Prostate gland (tissue), 2 donors: ENCODE measurements at regions not wholly inside any gene's neighbourhood (a gene's known extent, or its start where the extent isn't known, plus 50 kb on each side); places are given as distances from the start of the nearest gene placed in this dataset.

Source experiments
- DNase-seq: peaks from one replicate; pipeline ENCODE4 v3.0.0-alpha.2; 2019; ENCODE audit warnings: low spot score
- H3K27ac ChIP-seq, 2 donors: fragments of 200-600 bp; sonication (generic); 2 replicates each; pipeline ENCODE4 v1.5.1; 2017 to 2019
- H3K27me3 ChIP-seq: fragments of 200-600 bp; sonication (generic); replicated peaks from 2 replicates; pipeline ENCODE4 v1.5.1; 2019; ENCODE audit not compliant: insufficient read depth
- H3K36me3 ChIP-seq, 2 donors: fragments of 200-600 bp; sonication (generic); 1 replicate in 1 of 2; 2 replicates in 1 of 2; pipeline versions ENCODE4 v1.5.1 to v1.8.1; 2017 to 2019
- H3K4me1 ChIP-seq: fragments of 200-600 bp; sonication (generic); replicated peaks from 2 replicates; pipeline ENCODE4 v1.5.1; 2019
- H3K4me3 ChIP-seq, 2 donors: fragments of 200-600 bp; sonication (generic); 2 replicates each; pipeline ENCODE4 v1.5.1; 2017 to 2019
- H3K9me3 ChIP-seq: fragments of 200-600 bp; sonication (generic); 2 replicates; pipeline ENCODE4 v1.5.1; 2017
- POLR2A ChIP-seq: fragments of 450-650 bp; IDR thresholded peaks from one replicate; pipeline ENCODE4 v1.6.1; 2016; ENCODE audit warnings: antibody characterized with exemption, mild to moderate bottlenecking
- POLR2AphosphoS5 ChIP-seq: sonication (generic); formaldehyde crosslinking; IDR thresholded peaks from one replicate; pipeline ENCODE4 v1.6.1; 2017; ENCODE audit warnings: antibody characterized with exemption
- WGBS: methylation state at CpG from one replicate; pipeline ENCODE4 v1.1.5; 2018; 5-methylcytosine and 5-hydroxymethylcytosine counted together
- intact Hi-C: fragments of 100-400 bp; cut with DNase I; formaldehyde crosslinking; loops from one replicate; pipeline ENCODE4 v1.14.2; 2022
- TF ChIP-seq, protein P1 (sequence below), 4 experiments: fragments of 200-600 bp in 2 of 4; fragments of 450-650 bp in 2 of 4; sonication (generic) in 2 of 4; IDR thresholded peaks; 1 replicate in 3 of 4; 2 replicates in 1 of 4; pipeline ENCODE4 v1.5.1; 2016 to 2019; ENCODE audit warnings: antibody characterized with exemption in 4 of 4, mild to moderate bottlenecking in 2 of 4, moderate library complexity in 2 of 4

DNA sequence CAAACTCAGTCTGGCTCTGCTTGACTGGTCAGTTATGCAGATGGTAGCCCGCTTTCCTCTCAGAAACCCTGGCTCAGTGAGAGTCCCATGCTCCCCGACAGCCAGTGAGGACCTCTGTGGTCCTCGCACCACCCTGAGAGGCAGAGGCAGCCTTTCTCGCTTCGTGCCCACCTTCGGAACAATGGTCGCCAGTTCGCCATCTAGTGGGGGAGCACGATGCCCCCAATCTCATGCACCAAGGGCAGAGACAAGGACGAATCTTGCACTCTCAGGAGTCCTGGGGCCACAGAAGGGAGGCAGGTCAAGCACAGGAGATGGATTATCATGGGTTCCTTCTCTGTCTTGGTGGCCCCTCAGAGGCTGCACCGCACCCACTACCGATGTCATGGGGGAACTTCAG is 75.2 kb downstream of the RHCG start:
- no peak overlapping the region for H3K27ac ChIP-seq
- no peak overlapping the region for H3K4me3 ChIP-seq
- H3K36me3 ChIP-seq, result no peaks in the 10 kb centered on the region
- H3K4me1 ChIP-seq, result no peaks in the 10 kb centered on the region
- no peaks in the 10 kb centered on the region for H3K9me3 ChIP-seq
- WGBS, result 33% methylated on average over 12 of the region's 12 CpGs
- no peak for DNase-seq
- TF ChIP-seq, protein P1, sequence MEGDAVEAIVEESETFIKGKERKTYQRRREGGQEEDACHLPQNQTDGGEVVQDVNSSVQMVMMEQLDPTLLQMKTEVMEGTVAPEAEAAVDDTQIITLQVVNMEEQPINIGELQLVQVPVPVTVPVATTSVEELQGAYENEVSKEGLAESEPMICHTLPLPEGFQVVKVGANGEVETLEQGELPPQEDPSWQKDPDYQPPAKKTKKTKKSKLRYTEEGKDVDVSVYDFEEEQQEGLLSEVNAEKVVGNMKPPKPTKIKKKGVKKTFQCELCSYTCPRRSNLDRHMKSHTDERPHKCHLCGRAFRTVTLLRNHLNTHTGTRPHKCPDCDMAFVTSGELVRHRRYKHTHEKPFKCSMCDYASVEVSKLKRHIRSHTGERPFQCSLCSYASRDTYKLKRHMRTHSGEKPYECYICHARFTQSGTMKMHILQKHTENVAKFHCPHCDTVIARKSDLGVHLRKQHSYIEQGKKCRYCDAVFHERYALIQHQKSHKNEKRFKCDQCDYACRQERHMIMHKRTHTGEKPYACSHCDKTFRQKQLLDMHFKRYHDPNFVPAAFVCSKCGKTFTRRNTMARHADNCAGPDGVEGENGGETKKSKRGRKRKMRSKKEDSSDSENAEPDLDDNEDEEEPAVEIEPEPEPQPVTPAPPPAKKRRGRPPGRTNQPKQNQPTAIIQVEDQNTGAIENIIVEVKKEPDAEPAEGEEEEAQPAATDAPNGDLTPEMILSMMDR (IDR thresholded peaks at IDR 0.05), result no peak
- intact Hi-C loops, result no loop called here
- peaks cover 16% of the 10 kb centered on the region for H3K27me3 ChIP-seq

DNA sequence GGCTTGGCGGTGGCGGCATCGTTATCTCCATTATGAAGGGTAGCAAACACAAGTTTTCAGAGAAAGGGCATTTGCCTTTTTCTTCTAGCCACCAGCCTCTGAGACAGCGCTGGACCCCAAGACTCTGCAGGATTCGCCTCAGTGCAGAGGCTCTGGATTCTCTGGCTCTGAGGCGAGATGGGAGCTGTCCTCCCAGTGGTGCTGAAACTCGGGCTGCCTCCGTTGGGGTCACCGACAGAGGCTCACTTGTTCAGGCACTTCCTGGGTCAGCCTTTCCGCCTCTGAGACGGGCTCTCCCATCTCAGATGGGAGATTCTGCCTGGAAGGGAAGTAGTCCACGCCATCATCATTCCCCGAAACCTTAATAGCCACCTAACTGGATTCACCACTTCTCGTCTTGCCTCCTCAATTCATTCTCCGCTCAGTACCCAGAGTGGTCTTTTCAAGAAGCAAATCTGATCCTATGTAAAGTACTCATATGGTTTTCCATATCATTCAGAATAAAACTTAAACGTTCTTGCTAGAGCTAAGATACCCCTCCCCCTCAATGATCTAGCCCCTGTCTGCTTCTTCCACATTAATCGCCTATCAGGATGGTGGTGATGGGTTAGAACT is 76.9 kb downstream of the RHCG start:
- intact Hi-C loops, result no loop called here

DNA sequence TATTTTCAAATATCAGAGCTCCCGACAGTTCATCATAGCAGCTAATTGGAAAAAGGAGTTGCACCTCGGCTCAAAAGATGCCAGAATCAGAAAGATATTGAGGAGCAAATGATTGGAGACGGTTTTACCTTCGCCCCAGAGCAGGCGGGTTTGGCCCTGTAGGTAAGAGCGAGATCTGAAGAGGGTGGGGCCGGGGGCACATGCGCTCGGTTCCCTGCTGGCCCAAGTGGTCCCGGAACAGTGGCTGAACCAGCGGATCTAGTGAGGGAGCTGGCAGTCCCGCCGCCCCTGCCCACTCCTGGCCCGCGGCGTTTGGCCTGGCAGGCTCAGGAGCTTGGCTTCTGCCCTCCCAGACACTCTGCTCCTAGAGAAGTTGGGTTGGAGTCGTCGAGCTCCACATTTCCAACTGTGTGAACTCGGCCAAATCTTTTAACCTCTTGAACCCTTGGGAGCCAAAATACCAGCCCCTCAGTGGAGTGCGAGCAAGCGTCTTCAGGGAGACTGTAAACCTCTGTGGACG is 79.1 kb downstream of the RHCG start:
- intact Hi-C loops, result no loop called here
- TF ChIP-seq, protein P1 (IDR thresholded peaks at IDR 0.05), result no peak
- TF ChIP-seq POLR2A (no peak), POLR2AphosphoS5 (no peak)
- Histone ChIP-seq H3K36me3 (no peaks in the 10 kb centered on the region), H3K4me3 (no peak overlapping the region), H3K27me3 (peaks cover 30% of the 10 kb centered on the region), H3K4me1 (no peaks in the 10 kb centered on the region), H3K9me3 (no peaks in the 10 kb centered on the region), H3K27ac (no peak overlapping the region)
- 41% methylated on average over 22 of the region's 22 CpGs for WGBS
- DNase-seq, result no peak

More for the DNA sequence above, 76.9 kb downstream of the RHCG start:
- no peak for TF ChIP-seq POLR2AphosphoS5
- TF ChIP-seq POLR2A, result no peak
- TF ChIP-seq, protein P1 (IDR thresholded peaks at IDR 0.05), result no peak
- no peak overlapping the region for H3K4me3 ChIP-seq
- no peak overlapping the region for H3K27ac ChIP-seq
- H3K27me3 ChIP-seq, result peaks cover 17% of the 10 kb centered on the region
- no peaks in the 10 kb centered on the region for H3K9me3 ChIP-seq
- 14% methylated on average over 17 of the region's 17 CpGs for WGBS
- H3K36me3 ChIP-seq, result no peaks in the 10 kb centered on the region
- H3K4me1 ChIP-seq, result no peaks in the 10 kb centered on the region
- DNase-seq, result no peak

DNA sequence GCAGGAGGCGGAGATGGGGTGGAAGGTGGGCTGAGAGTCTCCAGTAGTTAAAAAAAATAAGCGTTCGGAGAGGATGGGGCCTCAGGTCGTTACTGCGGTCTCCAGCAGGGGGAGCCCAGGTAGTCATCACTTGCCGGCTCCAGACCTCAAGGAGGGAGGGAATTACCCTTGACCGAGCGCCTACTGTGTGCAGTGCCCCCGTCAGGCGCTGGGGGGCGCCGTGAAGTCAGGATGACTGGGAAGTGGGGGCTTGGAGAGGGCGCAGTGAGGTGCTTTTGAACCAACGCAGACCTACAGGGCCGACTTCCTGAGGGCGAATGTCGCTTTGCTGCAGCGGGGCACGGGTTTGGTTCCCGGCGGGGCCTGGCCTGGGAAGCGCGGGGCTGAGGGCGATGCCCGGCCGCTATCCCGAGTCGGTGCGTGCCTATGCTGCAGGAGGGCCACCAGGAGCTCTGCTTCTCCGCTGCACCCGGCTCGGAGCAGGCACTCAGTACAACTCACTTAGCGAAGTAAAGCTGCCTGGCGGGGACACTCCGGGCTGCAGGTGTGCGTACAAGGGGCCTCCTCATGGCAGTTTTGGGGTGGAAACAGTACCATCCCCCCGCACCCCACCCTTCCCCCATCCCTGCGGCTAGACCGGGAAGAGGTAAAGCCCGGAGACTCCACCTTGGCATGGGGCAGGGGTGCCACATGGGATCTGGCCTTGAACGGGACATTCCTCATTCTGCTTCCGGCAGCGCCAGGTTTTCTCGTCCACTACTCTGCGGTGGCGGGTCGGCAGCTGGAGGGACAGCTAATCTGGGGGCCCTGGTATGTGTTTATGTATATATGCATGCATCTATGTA is 79.8 kb downstream of the RHCG start:
- H3K27me3 ChIP-seq, result peaks cover 37% of the 10 kb centered on the region
- H3K36me3 ChIP-seq, result no peaks in the 10 kb centered on the region
- no peak overlapping the region for H3K27ac ChIP-seq
- intact Hi-C loops, result no loop called here
- no peak for DNase-seq
- TF ChIP-seq, protein P1 (IDR thresholded peaks at IDR 0.05), result peak in 3 of 4 experiments; percentile 22 to 52 (median 35)
- TF ChIP-seq POLR2AphosphoS5 (no peak), POLR2A (no peak)
- no peak overlapping the region for H3K4me3 ChIP-seq
- no peaks in the 10 kb centered on the region for H3K9me3 ChIP-seq
- no peaks in the 10 kb centered on the region for H3K4me1 ChIP-seq
- 6% methylated on average over 38 of the region's 47 CpGs for WGBS
